ENCODE measurements at regions not wholly inside any gene's neighbourhood (a gene's known extent, or its start where the extent isn't known, plus 50 kb on each side); places are given as distances from the start of the nearest gene placed in this dataset.

- no peaks in the 10 kb centered on the region for H3K4me1 ChIP-seq (ENCODE audit: low read length)
- H2AFZ ChIP-seq (ENCODE audit: low read depth, low read length): no peak overlapping the region
- H4K20me1 ChIP-seq (ENCODE audit: insufficient read depth, low read length): no peaks in the 10 kb centered on the region
- no peak overlapping the region for H3K27ac ChIP-seq (ENCODE audit: low read length)
- no peaks in the 10 kb centered on the region for H3K36me3 ChIP-seq (replicated peaks; ENCODE audit: low read depth, low read length)
- H3K9ac ChIP-seq (ENCODE audit: low read length): no peak overlapping the region
- no peak overlapping the region for H3K4me2 ChIP-seq (ENCODE audit: low read length)
- no peaks in the 10 kb centered on the region for H3K9me3 ChIP-seq (ENCODE audit: insufficient read depth, low read length)
- H3K79me2 ChIP-seq (ENCODE audit: low read length): no peaks in the 10 kb centered on the region
- H3K4me3 ChIP-seq (ENCODE audit: low read length): no peak overlapping the region
- H3K27me3 ChIP-seq (ENCODE audit: low read depth, low read length): peaks cover 13% of the 10 kb centered on the region; the same call in 1 of the 2 replicates
- TF ChIP-seq EZH2phosphoT487 (IDR thresholded peaks at IDR 0.05; ENCODE audit: low read depth): no peak
- TF ChIP-seq, protein P1, sequence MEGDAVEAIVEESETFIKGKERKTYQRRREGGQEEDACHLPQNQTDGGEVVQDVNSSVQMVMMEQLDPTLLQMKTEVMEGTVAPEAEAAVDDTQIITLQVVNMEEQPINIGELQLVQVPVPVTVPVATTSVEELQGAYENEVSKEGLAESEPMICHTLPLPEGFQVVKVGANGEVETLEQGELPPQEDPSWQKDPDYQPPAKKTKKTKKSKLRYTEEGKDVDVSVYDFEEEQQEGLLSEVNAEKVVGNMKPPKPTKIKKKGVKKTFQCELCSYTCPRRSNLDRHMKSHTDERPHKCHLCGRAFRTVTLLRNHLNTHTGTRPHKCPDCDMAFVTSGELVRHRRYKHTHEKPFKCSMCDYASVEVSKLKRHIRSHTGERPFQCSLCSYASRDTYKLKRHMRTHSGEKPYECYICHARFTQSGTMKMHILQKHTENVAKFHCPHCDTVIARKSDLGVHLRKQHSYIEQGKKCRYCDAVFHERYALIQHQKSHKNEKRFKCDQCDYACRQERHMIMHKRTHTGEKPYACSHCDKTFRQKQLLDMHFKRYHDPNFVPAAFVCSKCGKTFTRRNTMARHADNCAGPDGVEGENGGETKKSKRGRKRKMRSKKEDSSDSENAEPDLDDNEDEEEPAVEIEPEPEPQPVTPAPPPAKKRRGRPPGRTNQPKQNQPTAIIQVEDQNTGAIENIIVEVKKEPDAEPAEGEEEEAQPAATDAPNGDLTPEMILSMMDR (IDR thresholded peaks at IDR 0.05; ENCODE audit: low read depth, low read length): no peak
Observed at GRCh38 chr15:61479613-61480012, 250.5 kb upstream of the RORA start.

DNA sequence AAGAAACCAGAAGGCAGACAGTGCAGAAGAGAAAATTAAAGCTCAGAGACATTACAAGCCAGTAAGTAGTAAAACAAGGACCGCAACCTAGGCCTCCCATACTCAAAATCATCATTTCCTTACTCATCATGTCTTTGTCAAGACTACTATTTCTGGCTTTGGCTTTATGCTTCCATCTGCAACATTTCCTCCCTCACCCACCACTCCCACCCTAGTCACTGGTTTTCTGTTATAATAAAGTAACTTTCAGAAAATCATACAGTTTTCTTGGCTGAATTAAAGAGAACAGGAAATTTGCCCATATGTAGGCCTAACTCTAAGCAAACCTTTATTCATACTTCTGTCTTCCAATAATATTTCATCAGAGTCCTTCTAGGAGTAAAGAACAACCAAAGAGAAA is 247.6 kb upstream of the RORA start:
- peaks cover 9% of the 10 kb centered on the region; the same call in 1 of the 2 replicates for H3K27me3 ChIP-seq (ENCODE audit: low read depth, low read length)
- H3K27ac ChIP-seq (ENCODE audit: low read length): no peak overlapping the region
- no peaks in the 10 kb centered on the region for H3K9me3 ChIP-seq (ENCODE audit: insufficient read depth, low read length)
- TF ChIP-seq, protein P1 (IDR thresholded peaks at IDR 0.05; ENCODE audit: low read depth, low read length): no peak
- no peak for TF ChIP-seq EZH2phosphoT487 (IDR thresholded peaks at IDR 0.05; ENCODE audit: low read depth)
- no peaks in the 10 kb centered on the region for H3K36me3 ChIP-seq (replicated peaks; ENCODE audit: low read depth, low read length)
- H3K4me3 ChIP-seq (ENCODE audit: low read length): no peak overlapping the region
- no peaks in the 10 kb centered on the region for H3K79me2 ChIP-seq (ENCODE audit: low read length)
- no peaks in the 10 kb centered on the region for H4K20me1 ChIP-seq (ENCODE audit: insufficient read depth, low read length)
- H3K4me1 ChIP-seq (ENCODE audit: low read length): no peaks in the 10 kb centered on the region
- H3K4me2 ChIP-seq (ENCODE audit: low read length): no peak overlapping the region
- no peak overlapping the region for H3K9ac ChIP-seq (ENCODE audit: low read length)
- H2AFZ ChIP-seq (ENCODE audit: low read depth, low read length): no peak overlapping the region

- no peak overlapping the region for H3K4me3 ChIP-seq (ENCODE audit: low read length)
- no peaks in the 10 kb centered on the region for H3K9me3 ChIP-seq (ENCODE audit: insufficient read depth, low read length)
Observed at GRCh38 chr15:61474796-61475195, 245.7 kb upstream of the RORA start.

GRCh38 chr15:61467823-61468222 is 238.7 kb upstream of the RORA start:
- no peak overlapping the region for H3K9ac ChIP-seq (ENCODE audit: low read length)
- no peak for TF ChIP-seq EZH2phosphoT487 (IDR thresholded peaks at IDR 0.05; ENCODE audit: low read depth)
- TF ChIP-seq, protein P1 (IDR thresholded peaks at IDR 0.05; ENCODE audit: low read depth, low read length): no peak
- H2AFZ ChIP-seq (ENCODE audit: low read depth, low read length): no peak overlapping the region
- H3K27ac ChIP-seq (ENCODE audit: low read length): no peak overlapping the region
- H3K4me2 ChIP-seq (ENCODE audit: low read length): no peak overlapping the region
- no peaks in the 10 kb centered on the region for H3K9me3 ChIP-seq (ENCODE audit: insufficient read depth, low read length)
- no peaks in the 10 kb centered on the region for H3K36me3 ChIP-seq (replicated peaks; ENCODE audit: low read depth, low read length)
- no peak overlapping the region for H3K4me3 ChIP-seq (ENCODE audit: low read length)
- peaks cover 23% of the 10 kb centered on the region for H3K27me3 ChIP-seq (ENCODE audit: low read depth, low read length)
- H3K79me2 ChIP-seq (ENCODE audit: low read length): no peaks in the 10 kb centered on the region
- H3K4me1 ChIP-seq (ENCODE audit: low read length): no peaks in the 10 kb centered on the region
- H4K20me1 ChIP-seq (ENCODE audit: insufficient read depth, low read length): no peaks in the 10 kb centered on the region

More at GRCh38 chr15:61474796-61475195, 245.7 kb upstream of the RORA start:
- H3K36me3 ChIP-seq (replicated peaks; ENCODE audit: low read depth, low read length): no peaks in the 10 kb centered on the region
- H4K20me1 ChIP-seq (ENCODE audit: insufficient read depth, low read length): no peaks in the 10 kb centered on the region
- no peak for TF ChIP-seq EZH2phosphoT487 (IDR thresholded peaks at IDR 0.05; ENCODE audit: low read depth)
- TF ChIP-seq, protein P1 (IDR thresholded peaks at IDR 0.05; ENCODE audit: low read depth, low read length): no peak
- H3K4me2 ChIP-seq (ENCODE audit: low read length): no peak overlapping the region
- H2AFZ ChIP-seq (ENCODE audit: low read depth, low read length): no peak overlapping the region
- H3K79me2 ChIP-seq (ENCODE audit: low read length): no peaks in the 10 kb centered on the region
- no peak overlapping the region for H3K27ac ChIP-seq (ENCODE audit: low read length)
- H3K9ac ChIP-seq (ENCODE audit: low read length): no peak overlapping the region
- no peaks in the 10 kb centered on the region for H3K4me1 ChIP-seq (ENCODE audit: low read length)
- H3K27me3 ChIP-seq (ENCODE audit: low read depth, low read length): no peaks in the 10 kb centered on the region

Measured in OCI-LY3 (cell line).